HG02870 (cell line): ENCODE measurements at regions not wholly inside any gene's neighbourhood (a gene's known extent, or its start where the extent isn't known, plus 50 kb on each side); places are given as distances from the start of the nearest gene placed in this dataset.

Source experiments
- ATAC-seq: cut with Tn5 transposase; IDR thresholded peaks from one replicate; pipeline ENCODE4 v1.9.1; 2021; ENCODE audit warnings: mild to moderate bottlenecking, moderate library complexity; ENCODE audit not compliant: unreplicated experiment

DNA sequence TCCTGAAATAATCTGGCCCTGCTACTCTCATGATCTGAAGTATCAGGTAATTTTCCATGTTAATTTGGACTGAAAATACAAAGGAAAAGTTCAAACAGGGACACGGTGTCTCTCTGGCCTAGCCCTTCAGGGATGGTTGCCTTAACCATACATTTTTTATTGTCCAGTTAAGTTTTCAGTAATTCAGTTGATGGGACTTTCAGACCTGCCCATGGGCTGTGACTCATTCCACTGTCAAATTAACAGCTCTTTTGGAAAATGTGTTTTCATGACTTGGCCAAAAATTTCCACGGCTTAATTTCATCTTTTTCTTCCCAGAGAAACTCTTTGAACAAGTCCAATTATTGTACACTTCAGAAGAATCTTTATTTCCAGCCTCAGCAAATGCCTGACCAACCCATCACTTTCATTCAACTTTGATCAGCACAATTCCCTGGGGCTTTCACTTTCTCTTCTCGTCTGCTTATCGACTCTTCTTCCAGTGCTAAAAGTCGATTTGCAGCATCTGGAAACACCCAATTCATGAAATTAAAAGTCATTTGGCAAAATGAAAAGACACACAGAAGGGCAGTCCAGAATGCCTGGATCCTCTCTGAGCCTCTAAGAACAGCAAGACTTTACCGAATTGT, 293.9 kb downstream of the RAB28 start:
- ATAC-seq: no peak

- ATAC-seq: no peak
Measured at GRCh38 chr4:13184199-13184598, 299.9 kb downstream of the RAB28 start.

DNA sequence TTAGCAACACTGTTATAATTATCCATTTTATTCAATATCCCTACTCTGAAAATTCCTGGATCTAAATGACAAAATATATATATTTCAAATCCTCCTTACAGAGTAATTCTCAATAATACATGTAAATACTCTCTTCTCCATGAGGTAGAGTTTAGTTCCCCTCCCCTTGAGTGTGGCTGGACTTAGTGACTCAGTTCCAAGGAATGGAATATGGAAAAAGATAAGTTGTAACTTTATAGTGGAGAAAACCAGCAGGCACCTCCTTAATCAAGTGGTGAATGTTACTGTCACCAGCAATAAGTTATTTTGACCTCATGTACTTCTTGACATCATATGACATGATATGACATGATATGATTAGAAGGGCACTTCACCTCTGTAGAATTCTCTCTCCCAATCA, 302.0 kb downstream of the RAB28 start:
- ATAC-seq: no peak

GRCh38 chr4:13181681-13182080, 302.5 kb downstream of the RAB28 start:
- no peak for ATAC-seq

GRCh38 chr4:13180701-13181100, 303.4 kb downstream of the RAB28 start:
- no peak for ATAC-seq

- ATAC-seq: no peak
Measured at GRCh38 chr4:13178621-13179020, 305.5 kb downstream of the RAB28 start.

DNA sequence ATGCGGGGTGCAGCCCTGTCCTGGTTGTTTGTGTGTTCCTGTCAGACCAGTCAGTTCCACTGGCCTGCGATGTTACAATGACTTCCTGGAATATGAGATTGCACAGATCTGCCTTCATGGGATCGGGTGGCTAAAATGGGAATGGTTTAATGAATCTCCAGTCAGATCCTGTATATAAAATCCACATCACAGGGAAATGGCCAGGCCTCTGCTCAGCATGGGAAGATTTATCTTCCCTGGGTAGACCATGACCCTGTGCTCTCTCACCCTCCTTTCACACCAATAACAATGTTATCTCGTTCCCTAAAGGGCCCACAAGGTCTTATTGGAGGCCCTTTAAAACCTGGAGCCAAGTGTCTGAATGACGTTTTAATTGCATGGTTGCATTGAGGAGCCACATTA, 307.4 kb downstream of the RAB28 start:
- ATAC-seq: no peak

DNA sequence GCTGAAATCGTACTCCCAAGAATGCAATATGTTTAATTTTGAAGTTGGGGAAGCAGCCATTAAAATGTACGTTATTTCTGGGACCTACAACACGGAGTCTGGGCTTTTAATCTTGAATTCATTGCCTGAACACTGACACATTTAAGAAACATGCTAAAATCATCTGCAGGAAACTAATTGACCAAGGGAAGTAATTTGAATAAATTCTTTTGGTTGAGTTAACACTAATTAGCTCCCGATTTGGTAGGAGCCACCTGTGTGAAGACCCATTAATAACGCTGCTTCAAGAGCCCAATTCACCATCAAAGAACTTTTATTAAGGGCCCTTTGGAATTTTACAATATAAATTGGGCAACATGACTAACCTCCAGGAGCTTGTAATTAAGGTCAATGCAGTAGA, 309.2 kb downstream of the RAB28 start:
- ATAC-seq: no peak

DNA sequence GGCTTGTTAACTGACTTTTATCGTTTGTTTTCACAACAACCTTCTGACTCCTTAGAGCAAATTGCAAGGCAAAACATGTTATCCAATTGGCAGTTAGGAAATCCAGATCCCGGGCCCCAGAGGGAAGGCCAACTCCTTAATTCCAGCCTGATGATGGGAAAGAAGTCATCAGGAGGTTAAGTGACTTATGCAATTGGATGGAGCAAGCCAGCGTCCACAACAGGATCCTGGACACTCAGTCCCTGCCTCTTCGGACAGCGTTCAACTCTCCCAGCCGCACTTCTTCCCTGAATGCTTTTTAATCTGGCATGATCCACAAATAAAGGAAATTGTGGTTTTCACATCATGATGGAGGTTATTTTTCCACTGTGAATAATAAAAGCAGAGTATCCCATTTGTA, 310.1 kb downstream of the RAB28 start:
- no peak for ATAC-seq

GRCh38 chr4:13171292-13172057, 312.7 kb downstream of the RAB28 start:
- no peak for ATAC-seq

- ATAC-seq: no peak
Measured at GRCh38 chr4:13169731-13170525, 314.2 kb downstream of the RAB28 start.

- ATAC-seq: no peak
Measured at GRCh38 chr4:13168326-13168725, 315.8 kb downstream of the RAB28 start.

DNA sequence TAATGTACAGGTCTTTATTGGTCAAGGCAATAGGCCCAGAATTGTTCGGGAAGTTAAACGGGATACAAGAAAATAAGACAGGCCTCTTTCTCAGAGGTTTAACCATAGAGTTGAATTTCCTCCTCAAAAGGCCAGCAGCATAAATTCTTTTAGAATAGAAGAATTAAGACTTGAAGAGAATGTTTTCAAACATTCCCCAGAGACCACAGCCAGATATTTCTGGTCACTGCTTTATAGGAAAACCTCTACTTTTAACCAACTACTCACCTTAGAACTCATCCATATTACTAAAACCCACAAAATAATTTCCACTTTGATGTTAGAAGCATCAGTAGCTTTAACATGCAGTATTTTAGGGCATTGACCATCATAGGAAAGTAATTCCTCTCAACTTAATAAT, 317.9 kb downstream of the RAB28 start:
- no peak for ATAC-seq

GRCh38 chr4:13164783-13165331, 319.3 kb downstream of the RAB28 start:
- ATAC-seq: no peak

DNA sequence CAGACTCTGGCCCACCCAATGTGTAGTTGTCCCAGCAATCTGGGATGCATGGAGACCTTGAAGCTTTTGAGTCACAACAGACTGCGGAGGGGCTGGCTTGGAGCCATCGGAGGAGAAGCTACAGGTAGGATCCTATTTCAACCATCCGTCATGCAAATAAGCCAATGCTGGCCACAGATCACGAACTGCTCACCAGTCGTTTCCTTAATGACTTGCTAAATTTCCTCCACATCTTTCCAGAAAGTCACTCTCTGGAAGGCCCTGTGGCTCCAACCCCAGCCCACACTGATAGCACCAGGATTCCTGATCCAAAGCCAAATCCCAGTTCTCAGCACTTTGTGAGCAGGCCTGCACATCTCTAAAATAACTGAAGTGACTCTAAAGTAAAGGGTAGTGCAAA, 321.3 kb downstream of the RAB28 start:
- ATAC-seq: no peak

GRCh38 chr4:13160920-13161319, 323.2 kb downstream of the RAB28 start:
- ATAC-seq: no peak

- no peak for ATAC-seq
Measured at GRCh38 chr4:13159041-13159620, 325.0 kb downstream of the RAB28 start.

DNA sequence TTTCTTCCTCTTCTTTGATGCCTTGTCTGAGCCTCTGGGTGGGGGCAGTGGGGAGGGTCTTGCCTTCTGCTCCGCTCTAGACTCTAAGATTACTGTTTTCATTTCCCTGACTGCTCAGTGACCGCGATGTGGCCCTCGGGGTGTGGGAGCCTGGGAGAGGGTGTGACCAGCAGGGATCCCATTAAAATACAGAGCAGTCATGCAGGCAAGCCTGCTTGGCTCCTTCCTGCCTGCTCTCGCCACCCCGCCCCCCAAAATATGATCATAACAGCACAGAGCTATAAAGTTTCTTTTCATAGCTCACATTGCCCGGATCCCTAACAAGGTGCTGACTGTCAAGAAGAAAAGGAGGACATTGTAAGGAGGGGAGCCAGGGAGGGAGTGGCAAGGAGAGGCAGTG, 332.9 kb downstream of the RAB28 start:
- ATAC-seq: no peak

GRCh38 chr4:13143222-13144070, 340.7 kb downstream of the RAB28 start:
- ATAC-seq: no peak

- ATAC-seq: no peak
Measured at GRCh38 chr4:13142726-13143125, 341.4 kb downstream of the RAB28 start.
